Hematopoietic multipotent progenitor cell (in vitro differentiated cells): ENCODE measurements at regions not wholly inside any gene's neighbourhood (a gene's known extent, or its start where the extent isn't known, plus 50 kb on each side); places are given as distances from the start of the nearest gene placed in this dataset.
"Not testable (repeated sequence)": the region's sequence is repeated elsewhere in the genome, so short reads cannot be mapped to it uniquely, and the experiment has no call there.

ENCODE experiments used
- DNase-seq, 3 donors: peaks; one replicate each; pipeline ENCODE4 v3.0.0-alpha.2; 2011 to 2015; ENCODE audit warnings: low read depth in 2 of 3, low spot score in 2 of 3

DNA sequence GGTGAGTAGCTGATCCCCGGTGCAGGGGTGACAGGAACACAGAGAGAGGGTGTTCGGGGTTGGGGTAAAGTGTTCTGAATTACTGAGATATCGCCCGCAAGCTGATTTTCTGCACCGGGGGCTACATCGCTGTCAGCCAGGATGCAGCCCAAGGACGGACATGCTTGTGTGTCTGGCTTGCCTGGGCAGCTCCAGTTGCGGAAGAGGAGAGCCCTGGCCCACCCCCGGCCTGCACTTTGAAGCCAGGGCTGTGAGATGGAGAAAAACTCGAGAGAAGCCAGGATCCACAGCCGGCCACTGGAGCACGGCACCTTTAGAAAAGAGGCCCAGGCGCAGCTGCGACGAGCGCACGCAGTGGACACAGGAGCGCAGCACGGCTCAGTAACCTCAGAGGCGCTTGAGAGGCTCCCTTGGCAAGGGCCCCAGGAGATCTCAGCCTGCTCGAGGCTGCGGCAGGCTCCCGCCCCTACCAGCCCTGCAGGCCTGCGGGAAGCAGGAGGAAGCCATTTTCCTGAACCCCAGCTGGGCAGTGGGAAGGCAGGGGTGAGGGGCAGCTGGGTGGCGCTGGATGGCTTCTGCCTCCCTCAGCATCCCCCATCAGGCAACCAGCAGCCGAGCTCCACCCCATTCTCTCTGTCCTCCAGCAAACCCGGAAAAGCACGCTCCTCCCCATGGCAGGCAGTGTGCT, 59.2 kb downstream of the C9orf50 start:
- DNase-seq = no peak

GRCh38 chr9:129560881-129561306, 60.0 kb downstream of the C9orf50 start:
- DNase-seq = no peak

GRCh38 chr9:129559506-129559881, 61.4 kb downstream of the C9orf50 start:
- DNase-seq = no peak

DNA sequence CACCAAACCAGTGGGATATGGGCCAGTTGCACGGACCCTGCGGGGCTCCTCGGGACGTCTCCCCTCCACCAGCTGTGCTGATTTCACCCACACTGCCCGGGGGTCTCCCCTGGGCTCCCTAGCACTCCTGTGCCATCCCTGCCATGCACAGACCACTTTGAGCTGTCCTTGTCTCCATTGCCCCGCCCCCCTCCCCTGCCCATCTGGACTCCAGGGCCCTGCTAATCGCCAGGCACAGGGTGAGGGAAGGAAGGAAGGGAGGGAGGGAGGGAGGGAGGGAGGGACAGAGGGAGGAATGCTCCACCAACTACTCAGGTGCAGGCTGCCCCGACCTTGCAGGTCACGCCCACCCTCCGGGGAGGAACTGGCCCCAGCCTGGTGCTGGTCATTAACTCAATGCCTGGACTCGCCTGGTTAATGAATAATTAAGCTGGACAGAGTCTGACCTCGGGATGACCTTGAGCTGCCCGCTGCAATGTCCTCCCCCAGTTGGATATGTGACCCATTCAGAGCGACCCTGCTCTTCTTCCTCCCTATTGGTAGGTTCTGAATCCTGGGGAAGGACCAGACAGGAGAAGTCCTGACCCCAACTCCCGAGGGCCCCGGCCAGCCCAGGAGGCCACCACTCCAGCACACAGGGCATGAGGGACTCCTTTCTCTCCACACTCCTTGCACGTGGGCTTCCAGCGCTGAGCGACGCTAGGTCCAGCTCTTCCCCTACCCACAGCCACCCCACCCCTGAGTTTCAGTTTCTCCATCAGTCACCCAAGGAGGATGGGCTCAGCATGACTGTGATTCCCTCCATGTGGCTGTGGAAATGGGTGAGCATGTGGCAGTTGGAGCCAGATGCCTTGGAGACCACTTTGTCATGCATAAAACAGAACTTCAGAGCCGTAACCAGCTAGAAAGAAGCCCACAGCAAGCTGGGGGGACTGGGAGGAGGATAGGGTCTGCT, 62.1 kb downstream of the C9orf50 start:
- DNase-seq = no peak

- no peak for DNase-seq
These were observed 62.8 kb downstream of the C9orf50 start for GRCh38 chr9:129558063-129558550.

- DNase-seq = no peak
These were observed 63.5 kb downstream of the C9orf50 start for GRCh38 chr9:129557192-129558036.

DNA sequence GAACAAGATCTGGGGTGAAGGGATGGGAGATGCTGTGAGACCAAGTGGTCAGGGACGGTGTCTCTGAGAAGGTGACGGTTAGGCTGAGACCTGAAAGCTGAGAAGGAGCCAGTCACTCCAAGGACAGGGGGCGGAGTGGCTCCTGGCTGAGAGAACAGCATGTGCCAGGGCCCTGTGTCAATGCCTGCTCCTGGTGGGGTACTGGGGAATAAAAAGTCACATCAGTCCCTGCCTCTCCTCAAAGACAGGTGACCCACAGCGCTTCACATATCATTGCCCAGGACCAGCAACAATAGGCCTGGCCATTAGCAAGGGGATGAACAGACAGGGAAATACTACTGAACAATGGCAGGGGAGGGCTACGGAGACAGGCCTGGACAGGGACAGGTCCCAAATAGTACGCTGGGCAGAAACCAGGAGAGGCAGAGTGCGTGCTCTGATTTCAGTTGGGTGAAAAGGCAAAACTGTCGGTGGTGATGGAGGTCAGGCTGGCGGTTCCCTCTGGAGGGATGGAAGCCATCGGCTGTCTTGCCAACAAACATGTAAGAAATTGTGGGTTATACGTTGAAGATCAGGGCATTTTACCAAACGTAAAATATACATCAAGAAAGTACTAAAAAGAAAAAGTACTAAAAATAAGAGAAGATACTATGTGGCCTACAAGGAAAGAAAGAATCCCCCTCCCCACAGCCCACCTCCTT, 64.3 kb downstream of the C9orf50 start:
- DNase-seq = no peak

- no peak for DNase-seq
These were observed 65.2 kb downstream of the C9orf50 start for GRCh38 chr9:129555512-129556215.

DNA sequence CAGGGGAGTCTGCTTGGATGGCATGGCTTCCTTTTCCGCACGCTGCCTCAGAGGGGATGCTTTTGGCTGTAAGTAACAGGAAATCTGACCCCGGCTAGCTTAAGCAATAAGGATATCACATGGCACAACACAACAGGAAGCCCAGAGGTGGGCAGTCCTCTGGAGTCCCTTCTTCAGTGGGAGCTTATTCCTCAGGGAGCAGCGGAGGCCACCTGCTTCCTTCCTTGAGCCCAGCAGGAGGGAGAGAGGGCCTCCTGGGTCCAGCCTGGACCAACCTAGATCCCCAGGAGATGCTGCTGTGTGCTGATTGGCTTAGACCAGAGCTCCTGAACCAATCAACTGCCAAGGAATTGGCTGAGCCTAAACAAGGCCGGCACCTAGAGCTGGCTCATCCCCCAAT, 66.3 kb downstream of the C9orf50 start:
- no peak for DNase-seq

- DNase-seq = no peak
These were observed 67.6 kb downstream of the C9orf50 start for GRCh38 chr9:129553277-129553676.

GRCh38 chr9:129552064-129552463, 68.8 kb downstream of the C9orf50 start:
- DNase-seq = no peak

DNA sequence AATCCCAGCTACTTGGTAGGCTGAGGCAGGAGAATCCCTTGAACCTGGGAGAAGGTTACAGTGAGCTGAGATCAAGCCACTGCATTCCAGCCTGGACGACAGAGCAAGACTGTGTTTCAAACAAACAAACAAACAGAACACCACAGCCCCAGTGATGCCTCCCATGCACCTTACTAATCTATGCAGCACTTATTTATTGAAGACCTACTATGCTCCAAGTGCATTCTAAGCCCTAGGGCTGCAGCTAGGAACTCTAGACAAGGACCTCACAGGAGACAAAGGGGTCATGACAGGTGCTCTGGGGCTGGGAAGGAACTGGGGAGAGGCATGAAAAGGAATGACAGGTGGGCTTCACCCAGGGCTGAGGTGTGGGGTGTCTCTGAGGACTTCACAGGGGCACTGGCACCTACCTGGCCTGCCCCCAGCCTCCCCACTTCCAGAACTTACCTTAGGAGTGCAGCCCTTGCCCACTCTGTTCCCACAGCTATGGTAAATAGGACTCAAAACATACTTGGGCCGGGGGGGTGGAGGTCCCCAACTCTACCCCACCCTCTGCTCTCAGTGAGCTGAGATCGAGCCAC, 69.4 kb downstream of the C9orf50 start:
- DNase-seq = no peak

- not testable (repeated sequence) for DNase-seq
These were observed 69.9 kb downstream of the C9orf50 start for GRCh38 chr9:129550977-129551376.

- no peak for DNase-seq
These were observed 70.6 kb downstream of the C9orf50 start for GRCh38 chr9:129550199-129550839.

DNA sequence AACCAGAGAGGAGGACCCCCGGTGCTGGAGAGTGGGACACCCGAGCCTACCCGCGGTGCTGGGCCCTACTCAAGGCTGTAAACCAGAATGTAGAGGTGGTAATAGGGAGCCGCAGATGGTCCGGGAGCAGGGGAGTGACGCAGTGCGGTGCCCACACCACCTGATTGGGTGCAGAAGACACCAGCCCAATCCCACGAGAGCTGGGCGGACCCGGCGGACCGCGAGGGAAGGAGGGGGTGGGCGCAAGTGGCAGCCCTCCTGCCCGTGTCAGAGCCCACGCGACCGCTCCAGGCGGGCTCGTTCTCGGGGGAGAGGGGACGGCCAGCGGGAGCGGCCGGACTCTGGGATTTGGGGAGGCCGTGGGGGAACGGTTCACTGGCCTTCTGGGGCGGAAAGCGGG, 71.2 kb downstream of the C9orf50 start:
- no peak for DNase-seq

- no peak for DNase-seq
These were observed 71.8 kb downstream of the C9orf50 start for GRCh38 chr9:129549139-129549538.

- no peak for DNase-seq
These were observed 72.2 kb downstream of the C9orf50 start for GRCh38 chr9:129548571-129549135.

DNA sequence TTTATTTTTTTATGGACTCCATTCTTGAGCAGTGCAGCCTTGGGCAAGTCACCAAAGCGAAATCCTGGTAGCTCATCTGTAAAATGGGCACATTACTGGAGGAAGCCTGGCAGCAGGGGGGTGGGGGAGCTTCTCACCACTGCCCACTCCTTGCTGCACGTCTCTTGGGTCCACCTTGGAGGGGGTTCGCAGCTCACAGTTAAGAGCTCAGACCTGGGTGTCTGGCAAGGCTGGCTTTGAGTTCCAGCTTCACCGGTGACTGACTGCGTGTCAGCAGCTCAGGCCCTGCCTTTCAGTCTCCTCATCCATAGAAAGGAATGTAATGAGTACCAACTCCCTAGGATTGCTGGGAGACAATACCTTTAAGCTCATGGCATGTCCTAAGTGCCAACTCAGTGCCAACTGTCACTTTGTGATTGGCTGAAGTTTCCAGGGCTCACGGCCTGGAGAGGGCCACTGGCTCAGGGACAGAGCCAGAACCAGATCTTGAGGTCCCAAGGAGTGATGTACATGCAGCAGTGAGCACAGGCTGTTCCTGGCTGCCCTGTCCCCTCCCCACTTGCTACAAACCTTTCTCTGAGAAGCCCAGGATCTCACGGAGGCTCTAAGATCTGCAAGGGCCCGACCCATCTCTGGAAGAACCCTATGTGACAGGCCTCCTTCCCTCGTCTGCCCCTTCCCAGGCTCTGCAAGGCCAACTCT, 72.9 kb downstream of the C9orf50 start:
- DNase-seq = no peak
